ENCODE measurements at regions not wholly inside any gene's neighbourhood (a gene's known extent, or its start where the extent isn't known, plus 50 kb on each side); places are given as distances from the start of the nearest gene placed in this dataset.

- TF ChIP-seq ZBTB7A (IDR thresholded peaks at IDR 0.05; ENCODE audit: low read depth) (no peak), CEBPB (IDR thresholded peaks at IDR 0.05) (no peak), REST (IDR thresholded peaks at IDR 0.05; ENCODE audit: low read depth) (no peak), EP300 (IDR thresholded peaks at IDR 0.05; ENCODE audit: borderline replicate concordance) (no peak), TCF12 (IDR thresholded peaks at IDR 0.05; ENCODE audit: low read depth) (no peak), TEAD4 (IDR thresholded peaks at IDR 0.05) (no peak), CREB1 (IDR thresholded peaks at IDR 0.05; ENCODE audit: low read depth) (no peak), RAD21 (IDR thresholded peaks at IDR 0.05; ENCODE audit: low read depth) (no peak), MAX (IDR thresholded peaks at IDR 0.05) (no peak), TAF1 (IDR thresholded peaks at IDR 0.05; ENCODE audit: low read depth) (no peak), USF1 (IDR thresholded peaks at IDR 0.05) (no peak), NFIC (IDR thresholded peaks at IDR 0.05) (no peak), FOXM1 (IDR thresholded peaks at IDR 0.05; ENCODE audit: borderline replicate concordance, low read depth) (no peak), EGR1 (IDR thresholded peaks at IDR 0.05) (no peak), YY1 (IDR thresholded peaks at IDR 0.05; ENCODE audit: low read depth) (no peak)
Measured at GRCh38 chr12:24224401-24224800, 274.9 kb upstream of the SOX5 start.

GRCh38 chr12:24223926-24224325, 274.5 kb upstream of the SOX5 start:
- TF ChIP-seq FOXM1 (IDR thresholded peaks at IDR 0.05; ENCODE audit: borderline replicate concordance, low read depth) (no peak), MAX (IDR thresholded peaks at IDR 0.05) (no peak), TCF12 (IDR thresholded peaks at IDR 0.05; ENCODE audit: low read depth) (no peak), CEBPB (IDR thresholded peaks at IDR 0.05) (no peak)

GRCh38 chr12:24222968-24223367, 273.5 kb upstream of the SOX5 start:
- TF ChIP-seq EGR1 (IDR thresholded peaks at IDR 0.05) = no peak
- TF ChIP-seq YY1 (IDR thresholded peaks at IDR 0.05; ENCODE audit: low read depth) = no peak
- no peak for TF ChIP-seq REST (IDR thresholded peaks at IDR 0.05; ENCODE audit: low read depth)
- TF ChIP-seq RAD21 (IDR thresholded peaks at IDR 0.05; ENCODE audit: low read depth) = no peak
- no peak for TF ChIP-seq CEBPB (IDR thresholded peaks at IDR 0.05)
- no peak for TF ChIP-seq FOXM1 (IDR thresholded peaks at IDR 0.05; ENCODE audit: borderline replicate concordance, low read depth)
- no peak for TF ChIP-seq USF1 (IDR thresholded peaks at IDR 0.05)
- no peak for TF ChIP-seq TAF1 (IDR thresholded peaks at IDR 0.05; ENCODE audit: low read depth)
- no peak for TF ChIP-seq TEAD4 (IDR thresholded peaks at IDR 0.05)
- no peak for TF ChIP-seq ZBTB7A (IDR thresholded peaks at IDR 0.05; ENCODE audit: low read depth)
- no peak for TF ChIP-seq EP300 (IDR thresholded peaks at IDR 0.05; ENCODE audit: borderline replicate concordance)
- TF ChIP-seq MAX (IDR thresholded peaks at IDR 0.05) = no peak
- no peak for TF ChIP-seq NFIC (IDR thresholded peaks at IDR 0.05)
- no peak for TF ChIP-seq CREB1 (IDR thresholded peaks at IDR 0.05; ENCODE audit: low read depth)
- TF ChIP-seq TCF12 (IDR thresholded peaks at IDR 0.05; ENCODE audit: low read depth) = no peak

- TF ChIP-seq EGR1 (IDR thresholded peaks at IDR 0.05) = no peak
- TF ChIP-seq REST (IDR thresholded peaks at IDR 0.05; ENCODE audit: low read depth) = no peak
- no peak for TF ChIP-seq CEBPB (IDR thresholded peaks at IDR 0.05)
- TF ChIP-seq FOXM1 (IDR thresholded peaks at IDR 0.05; ENCODE audit: borderline replicate concordance, low read depth) = no peak
- TF ChIP-seq TEAD4 (IDR thresholded peaks at IDR 0.05) = no peak
- TF ChIP-seq CREB1 (IDR thresholded peaks at IDR 0.05; ENCODE audit: low read depth) = no peak
- no peak for TF ChIP-seq NFIC (IDR thresholded peaks at IDR 0.05)
- TF ChIP-seq USF1 (IDR thresholded peaks at IDR 0.05) = no peak
- TF ChIP-seq YY1 (IDR thresholded peaks at IDR 0.05; ENCODE audit: low read depth) = no peak
- TF ChIP-seq TAF1 (IDR thresholded peaks at IDR 0.05; ENCODE audit: low read depth) = no peak
- TF ChIP-seq EP300 (IDR thresholded peaks at IDR 0.05; ENCODE audit: borderline replicate concordance) = no peak
- no peak for TF ChIP-seq ZBTB7A (IDR thresholded peaks at IDR 0.05; ENCODE audit: low read depth)
- TF ChIP-seq MAX (IDR thresholded peaks at IDR 0.05) = no peak
- no peak for TF ChIP-seq TCF12 (IDR thresholded peaks at IDR 0.05; ENCODE audit: low read depth)
- no peak for TF ChIP-seq RAD21 (IDR thresholded peaks at IDR 0.05; ENCODE audit: low read depth)
Measured at GRCh38 chr12:24212496-24212895, 263.0 kb upstream of the SOX5 start.

All from Ishikawa (cell line).